ENCODE measurements at regions not wholly inside any gene's neighbourhood (a gene's known extent, or its start where the extent isn't known, plus 50 kb on each side); places are given as distances from the start of the nearest gene placed in this dataset.
"Not testable (repeated sequence)": the region's sequence is repeated elsewhere in the genome, so short reads cannot be mapped to it uniquely, and the experiment has no call there.

GRCh38 chr2:236835307-236836024, 250.2 kb upstream of the COPS8 start:
- TF ChIP-seq CTCF (IDR thresholded peaks at IDR 0.05; ENCODE audit: low read depth, low read length): no peak
- DNase-seq (ENCODE audit: low read depth, low spot score): no peak
- H3K4me3 ChIP-seq (ENCODE audit: low read depth, low read length): no peak overlapping the region
- in situ Hi-C loops (cut with HindIII; ENCODE audit: low sequenced_read_pairs): no loop called here

GRCh38 chr2:236836028-236836427, 249.7 kb upstream of the COPS8 start:
- DNase-seq (ENCODE audit: low read depth, low spot score); in situ Hi-C loops (cut with HindIII; ENCODE audit: low sequenced_read_pairs); H3K4me3 ChIP-seq (ENCODE audit: low read depth, low read length): not testable (repeated sequence)

GRCh38 chr2:236840215-236840614, 245.5 kb upstream of the COPS8 start:
- H3K4me3 ChIP-seq (ENCODE audit: low read depth, low read length): no peak overlapping the region
- no peak for DNase-seq (ENCODE audit: low read depth, low spot score)
- in situ Hi-C loops (cut with HindIII; ENCODE audit: low sequenced_read_pairs): no loop called here
- no peak for TF ChIP-seq CTCF (IDR thresholded peaks at IDR 0.05; ENCODE audit: low read depth, low read length)

- H3K4me3 ChIP-seq (ENCODE audit: low read depth, low read length): no peak overlapping the region
- in situ Hi-C loops (cut with HindIII; ENCODE audit: low sequenced_read_pairs): no loop called here
- DNase-seq (ENCODE audit: low read depth, low spot score): no peak
- TF ChIP-seq CTCF (IDR thresholded peaks at IDR 0.05; ENCODE audit: low read depth, low read length): no peak
Observed at GRCh38 chr2:236840857-236841256, 244.8 kb upstream of the COPS8 start.

- no peak for TF ChIP-seq CTCF (IDR thresholded peaks at IDR 0.05; ENCODE audit: low read depth, low read length)
- in situ Hi-C loops (cut with HindIII; ENCODE audit: low sequenced_read_pairs): no loop called here
- DNase-seq (ENCODE audit: low read depth, low spot score): no peak
- no peak overlapping the region for H3K4me3 ChIP-seq (ENCODE audit: low read depth, low read length)
Observed at GRCh38 chr2:236841389-236841788, 244.3 kb upstream of the COPS8 start.

GRCh38 chr2:236843161-236843968, 242.3 kb upstream of the COPS8 start:
- no peak for TF ChIP-seq CTCF (IDR thresholded peaks at IDR 0.05; ENCODE audit: low read depth, low read length)
- DNase-seq (ENCODE audit: low read depth, low spot score): no peak

GRCh38 chr2:236844711-236845110, 241.0 kb upstream of the COPS8 start:
- no peak overlapping the region for H3K4me3 ChIP-seq (ENCODE audit: low read depth, low read length)
- no peak for TF ChIP-seq CTCF (IDR thresholded peaks at IDR 0.05; ENCODE audit: low read depth, low read length)
- no peak for DNase-seq (ENCODE audit: low read depth, low spot score)
- in situ Hi-C loops (cut with HindIII; ENCODE audit: low sequenced_read_pairs): no loop called here

More at GRCh38 chr2:236843161-236843968, 242.3 kb upstream of the COPS8 start:
- H3K4me3 ChIP-seq (ENCODE audit: low read depth, low read length): no peak overlapping the region
- in situ Hi-C loops (cut with HindIII; ENCODE audit: low sequenced_read_pairs): no loop called here

All from astrocyte of the spinal cord (primary cell).